ENCODE measurements at regions not wholly inside any gene's neighbourhood (a gene's known extent, or its start where the extent isn't known, plus 50 kb on each side); places are given as distances from the start of the nearest gene placed in this dataset.

DNA sequence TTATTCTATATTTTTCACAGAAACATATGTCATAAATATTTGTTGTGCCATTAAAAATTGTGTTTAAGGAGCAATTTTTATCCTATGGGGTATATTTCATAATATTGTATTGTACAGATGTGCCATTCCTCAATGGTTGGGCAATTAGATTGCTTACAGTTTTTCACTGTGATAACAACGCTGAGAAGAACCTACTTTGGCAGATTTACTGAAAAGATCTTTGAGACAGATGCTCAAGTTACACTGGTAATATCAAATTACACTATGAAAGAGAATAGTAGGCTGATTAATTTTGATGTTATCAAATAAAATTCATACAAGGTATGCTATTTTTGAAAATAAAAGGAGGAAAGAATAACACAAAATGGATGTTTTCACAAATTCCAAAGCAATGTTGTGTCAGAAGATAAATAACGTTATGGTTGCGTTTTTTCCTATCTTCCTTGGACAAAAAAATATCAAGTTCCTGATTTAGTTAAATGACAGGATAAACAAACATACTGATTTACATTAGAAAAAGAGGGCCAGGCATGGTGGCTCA lies 335.1 kb upstream of the ZNF521 start:
- CTCF ChIA-PET, result no interaction called here
- BruUV-seq (replicated peaks), result no TSS peak
- TF ChIP-seq CTCF (conservative IDR thresholded peaks at IDR 0.05; ENCODE audit: low read depth, low read length) (no peak), EZH2 (IDR thresholded peaks at IDR 0.05; ENCODE audit: borderline replicate concordance, low read depth, low read length, poor library complexity, severe bottlenecking) (no peak)

GRCh38 chr18:25685088-25685487 lies 333.1 kb upstream of the ZNF521 start:
- DNase-seq (ENCODE audit: low spot score), result no peak
- H3K27ac ChIP-seq (ENCODE audit: low read depth, low read length, poor library complexity, severe bottlenecking), result no peak overlapping the region
- intact Hi-C loops (cut with micrococcal nuclease; ENCODE audit: unreplicated experiment), result no loop called here
- no peaks in the 10 kb centered on the region for H3K9me3 ChIP-seq (ENCODE audit: low read depth, low read length, poor library complexity, severe bottlenecking)
- TF ChIP-seq CTCF (conservative IDR thresholded peaks at IDR 0.05; ENCODE audit: low read depth, low read length) (no peak), EZH2 (IDR thresholded peaks at IDR 0.05; ENCODE audit: borderline replicate concordance, low read depth, low read length, poor library complexity, severe bottlenecking) (no peak)
- no peak overlapping the region for H3K4me3 ChIP-seq (ENCODE audit: low read depth, low read length, poor library complexity, severe bottlenecking)
- no peaks in the 10 kb centered on the region for H3K4me1 ChIP-seq (ENCODE audit: insufficient read depth, low read length, poor library complexity, severe bottlenecking)
- ChIA-PET CTCF (no interaction called here), POLR2A (ENCODE audit: low non-redundant PET) (no interaction called here)
- H3K27me3 ChIP-seq (replicated peaks; ENCODE audit: insufficient read depth, low read depth, low read length, poor library complexity), result no peaks in the 10 kb centered on the region
- no TSS peak for BruUV-seq (replicated peaks)
- H3K36me3 ChIP-seq (ENCODE audit: insufficient read depth, low read length, poor library complexity, severe bottlenecking), result no peaks in the 10 kb centered on the region

More for the DNA sequence above, 335.1 kb upstream of the ZNF521 start:
- H3K9me3 ChIP-seq (ENCODE audit: low read depth, low read length, poor library complexity, severe bottlenecking), result no peaks in the 10 kb centered on the region
- H3K36me3 ChIP-seq (ENCODE audit: insufficient read depth, low read length, poor library complexity, severe bottlenecking), result no peaks in the 10 kb centered on the region
- intact Hi-C loops (cut with micrococcal nuclease; ENCODE audit: unreplicated experiment), result no loop called here
- no peak overlapping the region for H3K4me3 ChIP-seq (ENCODE audit: low read depth, low read length, poor library complexity, severe bottlenecking)
- H3K27me3 ChIP-seq (replicated peaks; ENCODE audit: insufficient read depth, low read depth, low read length, poor library complexity), result no peaks in the 10 kb centered on the region
- H3K27ac ChIP-seq (ENCODE audit: low read depth, low read length, poor library complexity, severe bottlenecking), result no peak overlapping the region
- no peak for DNase-seq (ENCODE audit: low spot score)
- POLR2A ChIA-PET (ENCODE audit: low non-redundant PET), result no interaction called here
- H3K4me1 ChIP-seq (ENCODE audit: insufficient read depth, low read length, poor library complexity, severe bottlenecking), result no peaks in the 10 kb centered on the region

DNA sequence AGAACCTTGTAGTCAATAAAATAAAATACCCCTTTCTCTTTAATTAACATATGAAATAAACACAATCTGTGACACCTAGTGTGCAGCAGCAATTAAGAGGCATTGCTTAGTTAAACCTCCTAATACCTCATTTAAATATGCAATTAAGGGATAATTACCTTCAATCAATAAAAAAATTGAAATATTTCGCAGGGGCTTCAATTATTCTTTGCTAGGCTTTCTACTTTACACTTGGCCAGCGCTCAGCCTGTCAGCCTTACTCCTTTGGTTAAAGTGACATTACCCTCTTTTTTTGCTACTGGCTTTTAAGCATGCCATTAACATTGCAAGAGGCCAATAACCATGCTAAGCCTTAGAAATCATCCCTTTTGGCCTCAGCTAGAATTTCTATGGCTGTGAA lies 327.5 kb upstream of the ZNF521 start:
- no peak overlapping the region for H3K27ac ChIP-seq (ENCODE audit: low read depth, low read length, poor library complexity, severe bottlenecking)
- CTCF ChIA-PET, result no interaction called here
- no peaks in the 10 kb centered on the region for H3K27me3 ChIP-seq (replicated peaks; ENCODE audit: insufficient read depth, low read depth, low read length, poor library complexity)
- no peak for DNase-seq (ENCODE audit: low spot score)
- H3K4me3 ChIP-seq (ENCODE audit: low read depth, low read length, poor library complexity, severe bottlenecking), result no peak overlapping the region
- TF ChIP-seq CTCF (conservative IDR thresholded peaks at IDR 0.05; ENCODE audit: low read depth, low read length) (no peak), EZH2 (IDR thresholded peaks at IDR 0.05; ENCODE audit: borderline replicate concordance, low read depth, low read length, poor library complexity, severe bottlenecking) (no peak)
- no peaks in the 10 kb centered on the region for H3K36me3 ChIP-seq (ENCODE audit: insufficient read depth, low read length, poor library complexity, severe bottlenecking)
- no TSS peak for BruUV-seq (replicated peaks)
- intact Hi-C loops (cut with micrococcal nuclease; ENCODE audit: unreplicated experiment), result no loop called here
- no peaks in the 10 kb centered on the region for H3K4me1 ChIP-seq (ENCODE audit: insufficient read depth, low read length, poor library complexity, severe bottlenecking)
- no peaks in the 10 kb centered on the region for H3K9me3 ChIP-seq (ENCODE audit: low read depth, low read length, poor library complexity, severe bottlenecking)
- POLR2A ChIA-PET (ENCODE audit: low non-redundant PET), result no interaction called here

All from A673 (cell line).